ENCODE measurements at regions not wholly inside any gene's neighbourhood (a gene's known extent, or its start where the extent isn't known, plus 50 kb on each side); places are given as distances from the start of the nearest gene placed in this dataset.

GRCh38 chr15:98476559-98476958 lies 171.8 kb upstream of the IGF1R start:
- no peak overlapping the region for H3K27ac ChIP-seq
- DNase-seq (ENCODE audit: low spot score in 2 of 2), result no peak
- 89% methylated on average over 1 of the region's 1 CpG for WGBS
- no peaks in the 10 kb centered on the region for H3K9me3 ChIP-seq
- no peak overlapping the region for H3K4me3 ChIP-seq
- no peak for TF ChIP-seq POLR2A (IDR thresholded peaks at IDR 0.05)
- no peak for TF ChIP-seq POLR2AphosphoS5 (IDR thresholded peaks at IDR 0.05)
- TF ChIP-seq CTCF (IDR thresholded peaks at IDR 0.05), result no peak
- TF ChIP-seq EP300 (IDR thresholded peaks at IDR 0.05), result no peak
- no peaks in the 10 kb centered on the region for H3K27me3 ChIP-seq
- no peaks in the 10 kb centered on the region for H3K4me1 ChIP-seq
- no peaks in the 10 kb centered on the region for H3K36me3 ChIP-seq

- Histone ChIP-seq H3K4me3 (no peak overlapping the region), H3K27me3 (peaks cover 6% of the 10 kb centered on the region), H3K4me1 (no peaks in the 10 kb centered on the region), H3K9me3 (peaks cover 5% of the 10 kb centered on the region), H3K27ac (no peak overlapping the region), H3K36me3 (no peaks in the 10 kb centered on the region)
- 58% methylated on average over 11 of the region's 11 CpGs for WGBS
- DNase-seq (ENCODE audit: low spot score in 2 of 2), result no peak
- no peak for TF ChIP-seq CTCF (IDR thresholded peaks at IDR 0.05)
- TF ChIP-seq POLR2A (IDR thresholded peaks at IDR 0.05), result no peak
- TF ChIP-seq EP300 (IDR thresholded peaks at IDR 0.05), result no peak
- TF ChIP-seq POLR2AphosphoS5 (IDR thresholded peaks at IDR 0.05), result no peak
Measured at GRCh38 chr15:98480844-98481243, 167.5 kb upstream of the IGF1R start.

DNA sequence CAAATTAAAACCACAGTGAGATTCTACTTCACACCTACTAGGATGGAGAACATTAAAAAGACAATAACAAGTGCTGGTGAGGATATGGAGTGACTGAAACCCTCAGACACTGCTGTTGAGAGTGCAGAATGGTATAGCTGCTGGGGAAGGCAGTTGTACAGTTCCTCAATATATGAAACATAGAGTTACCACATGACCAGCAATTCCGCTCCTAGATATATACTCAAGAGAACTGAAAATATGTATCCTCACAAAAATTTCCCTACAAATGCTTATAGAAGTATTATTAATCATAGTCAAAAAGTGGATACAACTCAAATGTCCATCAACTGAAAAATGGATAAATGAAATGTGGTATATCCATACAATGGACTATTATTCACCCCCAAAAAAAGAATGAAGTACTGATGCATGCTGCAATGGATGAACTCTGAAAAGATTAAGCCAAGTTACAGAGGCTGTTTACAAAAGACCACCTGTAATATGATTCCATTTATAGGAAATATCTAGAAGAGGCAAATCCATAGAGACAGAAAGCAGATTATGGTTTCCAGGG lies 164.7 kb upstream of the IGF1R start:
- no peak for DNase-seq (ENCODE audit: low spot score in 2 of 2)
- 96% methylated on average over 1 of the region's 1 CpG for WGBS
- H3K27me3 ChIP-seq, result peaks cover 9% of the 10 kb centered on the region
- no peak for TF ChIP-seq POLR2AphosphoS5 (IDR thresholded peaks at IDR 0.05)
- TF ChIP-seq CTCF (IDR thresholded peaks at IDR 0.05), result no peak
- no peak for TF ChIP-seq EP300 (IDR thresholded peaks at IDR 0.05)
- no peak for TF ChIP-seq POLR2A (IDR thresholded peaks at IDR 0.05)
- peaks cover 5% of the 10 kb centered on the region for H3K9me3 ChIP-seq
- H3K27ac ChIP-seq, result no peak overlapping the region
- no peaks in the 10 kb centered on the region for H3K4me1 ChIP-seq
- H3K36me3 ChIP-seq, result no peaks in the 10 kb centered on the region
- no peak overlapping the region for H3K4me3 ChIP-seq

- no peak for DNase-seq (ENCODE audit: low spot score in 2 of 2)
- peaks cover 9% of the 10 kb centered on the region for H3K27me3 ChIP-seq
- H3K4me3 ChIP-seq, result no peak overlapping the region
- H3K27ac ChIP-seq, result no peak overlapping the region
- 55% methylated on average over 1 of the region's 1 CpG for WGBS
- H3K9me3 ChIP-seq, result peaks cover 5% of the 10 kb centered on the region
- no peaks in the 10 kb centered on the region for H3K4me1 ChIP-seq
- H3K36me3 ChIP-seq, result no peaks in the 10 kb centered on the region
- TF ChIP-seq CTCF (IDR thresholded peaks at IDR 0.05) (no peak), POLR2A (IDR thresholded peaks at IDR 0.05) (no peak), POLR2AphosphoS5 (IDR thresholded peaks at IDR 0.05) (no peak), EP300 (IDR thresholded peaks at IDR 0.05) (no peak)
Measured at GRCh38 chr15:98484914-98485313, 163.4 kb upstream of the IGF1R start.

- Histone ChIP-seq H3K36me3 (no peaks in the 10 kb centered on the region), H3K27me3 (peaks cover 9% of the 10 kb centered on the region), H3K9me3 (peaks cover 5% of the 10 kb centered on the region), H3K4me3 (no peak overlapping the region), H3K4me1 (no peaks in the 10 kb centered on the region), H3K27ac (no peak overlapping the region)
- WGBS, result 50% methylated on average over 2 of the region's 2 CpGs
- no peak for DNase-seq (ENCODE audit: low spot score in 2 of 2)
- TF ChIP-seq POLR2A (IDR thresholded peaks at IDR 0.05) (no peak), CTCF (IDR thresholded peaks at IDR 0.05) (no peak), POLR2AphosphoS5 (IDR thresholded peaks at IDR 0.05) (no peak), EP300 (IDR thresholded peaks at IDR 0.05) (no peak)
Measured at GRCh38 chr15:98485451-98485850, 162.9 kb upstream of the IGF1R start.

Data from suprapubic skin (tissue), 4 donors.